GM23338 (cell line): ENCODE measurements at regions not wholly inside any gene's neighbourhood (a gene's known extent, or its start where the extent isn't known, plus 50 kb on each side); places are given as distances from the start of the nearest gene placed in this dataset.

Experiments used
- ATAC-seq: fragments of 200-7000 bp; cut with Tn5 transposase; 3 replicates; pipeline ENCODE4 v1.9.1; 2020
- DNase-seq: peaks from one replicate; pipeline ENCODE4 v3.0.0-alpha.2; 2015; ENCODE audit warnings: low spot score
- H2AFZ ChIP-seq: fragments of 200-600 bp; sonication (generic); 2 replicates; pipeline ENCODE4 v1.8.0; 2016; ENCODE audit warnings: antibody characterized with exemption, mild to moderate bottlenecking, moderate library complexity
- H3F3A ChIP-seq: fragments of 200-600 bp; sonication (generic); replicated peaks from 2 replicates; pipeline ENCODE4 v1.8.0; 2017; ENCODE audit warnings: antibody characterized with exemption, mixed run types, low read depth
- H3K27ac ChIP-seq: fragments of 200-600 bp; sonication (generic); 2 replicates; pipeline ENCODE4 v1.6.1; 2016; ENCODE audit warnings: low read depth
- H3K27me3 ChIP-seq: fragments of 200-600 bp; sonication (generic); 2 replicates; pipeline ENCODE4 v1.8.0; 2016; ENCODE audit warnings: mild to moderate bottlenecking, mixed run types, moderate library complexity; ENCODE audit not compliant: insufficient read depth
- H3K36me3 ChIP-seq: fragments of 200-600 bp; sonication (generic); 2 replicates; pipeline ENCODE4 v1.8.0; 2016; ENCODE audit warnings: mild to moderate bottlenecking; ENCODE audit not compliant: insufficient read depth
- H3K4me1 ChIP-seq: fragments of 200-600 bp; sonication (generic); 2 replicates; pipeline ENCODE4 v1.8.0; 2016; ENCODE audit warnings: mild to moderate bottlenecking, moderate library complexity; ENCODE audit not compliant: insufficient read depth
- H3K4me2 ChIP-seq: fragments of 200-600 bp; sonication (generic); 2 replicates; pipeline ENCODE4 v1.7.1; 2017; ENCODE audit warnings: mixed run types
- H3K4me3 ChIP-seq: fragments of 200-600 bp; sonication (generic); 2 replicates; pipeline ENCODE4 v1.6.1; 2016; ENCODE audit warnings: mixed run types
- H3K79me2 ChIP-seq: fragments of 200-600 bp; sonication (generic); replicated peaks from 2 replicates; pipeline ENCODE4 v1.8.0; 2017; ENCODE audit warnings: mild to moderate bottlenecking; ENCODE audit not compliant: insufficient read depth
- H3K9me2 ChIP-seq: fragments of 200-600 bp; sonication (generic); 2 replicates; pipeline ENCODE4 v1.8.0; 2017; ENCODE audit not compliant: insufficient read depth
- H4K20me1 ChIP-seq: fragments of 200-600 bp; sonication (generic); replicated peaks from 2 replicates; pipeline ENCODE4 v1.8.0; 2017; ENCODE audit warnings: mild to moderate bottlenecking; ENCODE audit not compliant: insufficient read depth
- H3K27ac Mint-ChIP-seq: 2 replicates; pipeline ENCODE4 v1.8.0; 2020; ENCODE audit warnings: inconsistent platforms, mild to moderate bottlenecking, moderate library complexity, mixed read lengths
- H3K27me3 Mint-ChIP-seq: 3 replicates; pipeline ENCODE4 v1.8.0; 2022; ENCODE audit warnings: low read depth, mild to moderate bottlenecking, moderate library complexity, mixed read lengths, inconsistent platforms; ENCODE audit not compliant: insufficient read depth, poor library complexity
- H3K36me3 Mint-ChIP-seq: 3 replicates; pipeline ENCODE4 v1.8.0; 2021; ENCODE audit warnings: low read depth, mild to moderate bottlenecking, inconsistent platforms, moderate library complexity, mixed read lengths
- H3K4me1 Mint-ChIP-seq: 3 replicates; pipeline ENCODE4 v1.8.0; 2020; ENCODE audit warnings: mild to moderate bottlenecking, inconsistent platforms, mixed read lengths
- H3K4me3 Mint-ChIP-seq: 3 replicates; pipeline ENCODE4 v1.8.0; 2021; ENCODE audit warnings: moderate library complexity, mild to moderate bottlenecking, inconsistent platforms, mixed read lengths
- H3K9me3 Mint-ChIP-seq: 3 replicates; pipeline ENCODE4 v1.8.0; 2020; ENCODE audit warnings: moderate library complexity, mild to moderate bottlenecking, inconsistent platforms, mixed read lengths
- CREB1 ChIP-seq: fragments of 250-450 bp; sonication (Bioruptor Pico); IDR thresholded peaks from 2 replicates; pipeline ENCODE4 v1.5.0; 2020; ENCODE audit warnings: low read depth, mild to moderate bottlenecking, moderate library complexity
- EZH2 ChIP-seq: fragments of 200-600 bp; sonication (generic); IDR thresholded peaks from one replicate; pipeline ENCODE4 v1.8.0; 2017; ENCODE audit warnings: antibody characterized with exemption, mild to moderate bottlenecking, low read depth; ENCODE audit not compliant: unreplicated experiment
- EZH2phosphoT487 ChIP-seq: fragments of 200-600 bp; sonication (generic); IDR thresholded peaks from one replicate; pipeline ENCODE4 v1.8.1; 2018; ENCODE audit warnings: antibody characterized with exemption; ENCODE audit not compliant: unreplicated experiment
- JUNB ChIP-seq: IDR thresholded peaks from one replicate; pipeline ENCODE4 v1.6.1; 2016; ENCODE audit warnings: antibody characterized with exemption; ENCODE audit not compliant: unreplicated experiment
- NANOG ChIP-seq: IDR thresholded peaks from 2 replicates; pipeline ENCODE4 v1.6.1; 2016; ENCODE audit warnings: antibody characterized with exemption, borderline replicate concordance
- POLR2AphosphoS5 ChIP-seq: IDR thresholded peaks from 2 replicates; pipeline ENCODE4 v1.6.1; 2016; ENCODE audit warnings: antibody characterized with exemption, low read depth
- STAT1 ChIP-seq: IDR thresholded peaks from one replicate; pipeline ENCODE4 v1.6.1; 2016; ENCODE audit warnings: antibody characterized with exemption; ENCODE audit not compliant: unreplicated experiment
- ZNF114 ChIP-seq: fragments of 250-450 bp; sonication (Bioruptor Pico); IDR thresholded peaks from 2 replicates; pipeline ENCODE4 v1.5.0; 2020; ENCODE audit warnings: mild to moderate bottlenecking, moderate library complexity
- ZNF331 ChIP-seq: fragments of 250-450 bp; sonication (Bioruptor Pico); IDR thresholded peaks from 2 replicates; pipeline ENCODE4 v1.5.0; 2020; ENCODE audit warnings: low read depth, mild to moderate bottlenecking, moderate library complexity
- TF ChIP-seq, protein P1 (sequence below), 2 experiments: fragments of 200-600 bp in 1 of 2; sonication (generic) in 1 of 2; conservative IDR thresholded peaks; 2 replicates each; pipeline versions ENCODE4 v1.5.1 to v1.6.1; 2016 to 2017; ENCODE audit warnings: antibody characterized with exemption in 2 of 2, low read depth in 2 of 2, mild to moderate bottlenecking in 2 of 2, moderate library complexity in 1 of 2
- TF ChIP-seq, protein P2 (sequence below): IDR thresholded peaks from 2 replicates; pipeline ENCODE4 v1.6.1; 2016; ENCODE audit warnings: antibody characterized with exemption
- TF ChIP-seq, protein P3 (sequence below): IDR thresholded peaks from one replicate; pipeline ENCODE4 v1.6.1; 2018; ENCODE audit warnings: antibody characterized with exemption; ENCODE audit not compliant: unreplicated experiment
- TF ChIP-seq, protein P4 (sequence below): fragments of 250-450 bp; sonication (Bioruptor Pico); IDR thresholded peaks from 2 replicates; pipeline ENCODE4 v1.5.0; 2020; ENCODE audit warnings: mild to moderate bottlenecking, moderate library complexity

DNA sequence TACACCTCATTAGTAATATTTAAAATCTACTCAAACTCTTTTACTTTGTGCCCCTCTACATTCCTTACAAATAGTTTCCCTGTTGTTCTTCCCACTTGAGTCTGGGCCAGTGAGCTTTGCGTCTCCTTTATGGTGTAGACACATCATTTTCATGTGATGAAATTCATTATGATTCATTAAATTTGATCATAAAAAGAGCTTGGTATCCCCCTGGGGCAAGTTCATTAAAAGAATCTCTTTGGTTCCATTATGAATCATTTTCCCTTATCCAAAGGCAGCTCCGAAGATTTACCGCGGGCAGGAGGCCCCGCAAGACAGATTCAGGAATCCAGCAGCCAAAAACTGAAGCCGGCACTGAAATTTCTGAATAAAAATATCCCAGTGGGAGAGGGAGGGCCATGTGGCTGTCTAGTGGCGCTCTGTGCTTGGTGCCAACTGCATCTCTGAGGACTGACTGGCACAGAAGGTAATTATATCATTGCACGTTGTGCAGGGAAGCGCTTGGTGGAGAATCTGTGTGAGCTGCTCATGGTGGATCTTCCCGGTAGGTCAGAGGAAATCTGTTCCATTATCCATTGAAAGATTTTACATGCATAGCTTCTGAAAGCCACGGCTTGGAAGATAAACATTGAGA is 151.4 kb upstream of the PITRM1 start:
- Mint-ChIP-seq H3K4me1 (no peaks in the 10 kb centered on the region), H3K36me3 (peaks cover 12% of the 10 kb centered on the region), H3K4me3 (no peak overlapping the region), H3K9me3 (peaks cover 20% of the 10 kb centered on the region), H3K27ac (no peak overlapping the region), H3K27me3 (peaks cover 5% of the 10 kb centered on the region)
- Histone ChIP-seq H3K4me1 (no peaks in the 10 kb centered on the region), H3K36me3 (no peaks in the 10 kb centered on the region), H2AFZ (no peak overlapping the region), H3F3A (no peaks in the 10 kb centered on the region), H3K79me2 (no peaks in the 10 kb centered on the region), H3K9me2 (no peaks in the 10 kb centered on the region), H3K27ac (no peak overlapping the region), H3K4me3 (no peak overlapping the region), H4K20me1 (no peaks in the 10 kb centered on the region), H3K27me3 (no peaks in the 10 kb centered on the region), H3K4me2 (no peak overlapping the region)
- TF ChIP-seq JUNB: no peak
- no peak for TF ChIP-seq EZH2phosphoT487
- no peak for TF ChIP-seq NANOG
- no peak for TF ChIP-seq ZNF114 (CRISPR knock-in tag)
- no peak for TF ChIP-seq POLR2AphosphoS5
- TF ChIP-seq, protein P1, sequence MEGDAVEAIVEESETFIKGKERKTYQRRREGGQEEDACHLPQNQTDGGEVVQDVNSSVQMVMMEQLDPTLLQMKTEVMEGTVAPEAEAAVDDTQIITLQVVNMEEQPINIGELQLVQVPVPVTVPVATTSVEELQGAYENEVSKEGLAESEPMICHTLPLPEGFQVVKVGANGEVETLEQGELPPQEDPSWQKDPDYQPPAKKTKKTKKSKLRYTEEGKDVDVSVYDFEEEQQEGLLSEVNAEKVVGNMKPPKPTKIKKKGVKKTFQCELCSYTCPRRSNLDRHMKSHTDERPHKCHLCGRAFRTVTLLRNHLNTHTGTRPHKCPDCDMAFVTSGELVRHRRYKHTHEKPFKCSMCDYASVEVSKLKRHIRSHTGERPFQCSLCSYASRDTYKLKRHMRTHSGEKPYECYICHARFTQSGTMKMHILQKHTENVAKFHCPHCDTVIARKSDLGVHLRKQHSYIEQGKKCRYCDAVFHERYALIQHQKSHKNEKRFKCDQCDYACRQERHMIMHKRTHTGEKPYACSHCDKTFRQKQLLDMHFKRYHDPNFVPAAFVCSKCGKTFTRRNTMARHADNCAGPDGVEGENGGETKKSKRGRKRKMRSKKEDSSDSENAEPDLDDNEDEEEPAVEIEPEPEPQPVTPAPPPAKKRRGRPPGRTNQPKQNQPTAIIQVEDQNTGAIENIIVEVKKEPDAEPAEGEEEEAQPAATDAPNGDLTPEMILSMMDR (conservative IDR thresholded peaks at IDR 0.05; ENCODE audit: low read depth in 2 of 2): no peak
- TF ChIP-seq STAT1: no peak
- TF ChIP-seq, protein P2, sequence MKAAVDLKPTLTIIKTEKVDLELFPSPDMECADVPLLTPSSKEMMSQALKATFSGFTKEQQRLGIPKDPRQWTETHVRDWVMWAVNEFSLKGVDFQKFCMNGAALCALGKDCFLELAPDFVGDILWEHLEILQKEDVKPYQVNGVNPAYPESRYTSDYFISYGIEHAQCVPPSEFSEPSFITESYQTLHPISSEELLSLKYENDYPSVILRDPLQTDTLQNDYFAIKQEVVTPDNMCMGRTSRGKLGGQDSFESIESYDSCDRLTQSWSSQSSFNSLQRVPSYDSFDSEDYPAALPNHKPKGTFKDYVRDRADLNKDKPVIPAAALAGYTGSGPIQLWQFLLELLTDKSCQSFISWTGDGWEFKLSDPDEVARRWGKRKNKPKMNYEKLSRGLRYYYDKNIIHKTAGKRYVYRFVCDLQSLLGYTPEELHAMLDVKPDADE: no peak
- TF ChIP-seq EZH2: no peak
- TF ChIP-seq ZNF331 (CRISPR knock-in tag): no peak
- TF ChIP-seq, protein P3, sequence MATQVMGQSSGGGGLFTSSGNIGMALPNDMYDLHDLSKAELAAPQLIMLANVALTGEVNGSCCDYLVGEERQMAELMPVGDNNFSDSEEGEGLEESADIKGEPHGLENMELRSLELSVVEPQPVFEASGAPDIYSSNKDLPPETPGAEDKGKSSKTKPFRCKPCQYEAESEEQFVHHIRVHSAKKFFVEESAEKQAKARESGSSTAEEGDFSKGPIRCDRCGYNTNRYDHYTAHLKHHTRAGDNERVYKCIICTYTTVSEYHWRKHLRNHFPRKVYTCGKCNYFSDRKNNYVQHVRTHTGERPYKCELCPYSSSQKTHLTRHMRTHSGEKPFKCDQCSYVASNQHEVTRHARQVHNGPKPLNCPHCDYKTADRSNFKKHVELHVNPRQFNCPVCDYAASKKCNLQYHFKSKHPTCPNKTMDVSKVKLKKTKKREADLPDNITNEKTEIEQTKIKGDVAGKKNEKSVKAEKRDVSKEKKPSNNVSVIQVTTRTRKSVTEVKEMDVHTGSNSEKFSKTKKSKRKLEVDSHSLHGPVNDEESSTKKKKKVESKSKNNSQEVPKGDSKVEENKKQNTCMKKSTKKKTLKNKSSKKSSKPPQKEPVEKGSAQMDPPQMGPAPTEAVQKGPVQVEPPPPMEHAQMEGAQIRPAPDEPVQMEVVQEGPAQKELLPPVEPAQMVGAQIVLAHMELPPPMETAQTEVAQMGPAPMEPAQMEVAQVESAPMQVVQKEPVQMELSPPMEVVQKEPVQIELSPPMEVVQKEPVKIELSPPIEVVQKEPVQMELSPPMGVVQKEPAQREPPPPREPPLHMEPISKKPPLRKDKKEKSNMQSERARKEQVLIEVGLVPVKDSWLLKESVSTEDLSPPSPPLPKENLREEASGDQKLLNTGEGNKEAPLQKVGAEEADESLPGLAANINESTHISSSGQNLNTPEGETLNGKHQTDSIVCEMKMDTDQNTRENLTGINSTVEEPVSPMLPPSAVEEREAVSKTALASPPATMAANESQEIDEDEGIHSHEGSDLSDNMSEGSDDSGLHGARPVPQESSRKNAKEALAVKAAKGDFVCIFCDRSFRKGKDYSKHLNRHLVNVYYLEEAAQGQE: no peak
- TF ChIP-seq, protein P4, sequence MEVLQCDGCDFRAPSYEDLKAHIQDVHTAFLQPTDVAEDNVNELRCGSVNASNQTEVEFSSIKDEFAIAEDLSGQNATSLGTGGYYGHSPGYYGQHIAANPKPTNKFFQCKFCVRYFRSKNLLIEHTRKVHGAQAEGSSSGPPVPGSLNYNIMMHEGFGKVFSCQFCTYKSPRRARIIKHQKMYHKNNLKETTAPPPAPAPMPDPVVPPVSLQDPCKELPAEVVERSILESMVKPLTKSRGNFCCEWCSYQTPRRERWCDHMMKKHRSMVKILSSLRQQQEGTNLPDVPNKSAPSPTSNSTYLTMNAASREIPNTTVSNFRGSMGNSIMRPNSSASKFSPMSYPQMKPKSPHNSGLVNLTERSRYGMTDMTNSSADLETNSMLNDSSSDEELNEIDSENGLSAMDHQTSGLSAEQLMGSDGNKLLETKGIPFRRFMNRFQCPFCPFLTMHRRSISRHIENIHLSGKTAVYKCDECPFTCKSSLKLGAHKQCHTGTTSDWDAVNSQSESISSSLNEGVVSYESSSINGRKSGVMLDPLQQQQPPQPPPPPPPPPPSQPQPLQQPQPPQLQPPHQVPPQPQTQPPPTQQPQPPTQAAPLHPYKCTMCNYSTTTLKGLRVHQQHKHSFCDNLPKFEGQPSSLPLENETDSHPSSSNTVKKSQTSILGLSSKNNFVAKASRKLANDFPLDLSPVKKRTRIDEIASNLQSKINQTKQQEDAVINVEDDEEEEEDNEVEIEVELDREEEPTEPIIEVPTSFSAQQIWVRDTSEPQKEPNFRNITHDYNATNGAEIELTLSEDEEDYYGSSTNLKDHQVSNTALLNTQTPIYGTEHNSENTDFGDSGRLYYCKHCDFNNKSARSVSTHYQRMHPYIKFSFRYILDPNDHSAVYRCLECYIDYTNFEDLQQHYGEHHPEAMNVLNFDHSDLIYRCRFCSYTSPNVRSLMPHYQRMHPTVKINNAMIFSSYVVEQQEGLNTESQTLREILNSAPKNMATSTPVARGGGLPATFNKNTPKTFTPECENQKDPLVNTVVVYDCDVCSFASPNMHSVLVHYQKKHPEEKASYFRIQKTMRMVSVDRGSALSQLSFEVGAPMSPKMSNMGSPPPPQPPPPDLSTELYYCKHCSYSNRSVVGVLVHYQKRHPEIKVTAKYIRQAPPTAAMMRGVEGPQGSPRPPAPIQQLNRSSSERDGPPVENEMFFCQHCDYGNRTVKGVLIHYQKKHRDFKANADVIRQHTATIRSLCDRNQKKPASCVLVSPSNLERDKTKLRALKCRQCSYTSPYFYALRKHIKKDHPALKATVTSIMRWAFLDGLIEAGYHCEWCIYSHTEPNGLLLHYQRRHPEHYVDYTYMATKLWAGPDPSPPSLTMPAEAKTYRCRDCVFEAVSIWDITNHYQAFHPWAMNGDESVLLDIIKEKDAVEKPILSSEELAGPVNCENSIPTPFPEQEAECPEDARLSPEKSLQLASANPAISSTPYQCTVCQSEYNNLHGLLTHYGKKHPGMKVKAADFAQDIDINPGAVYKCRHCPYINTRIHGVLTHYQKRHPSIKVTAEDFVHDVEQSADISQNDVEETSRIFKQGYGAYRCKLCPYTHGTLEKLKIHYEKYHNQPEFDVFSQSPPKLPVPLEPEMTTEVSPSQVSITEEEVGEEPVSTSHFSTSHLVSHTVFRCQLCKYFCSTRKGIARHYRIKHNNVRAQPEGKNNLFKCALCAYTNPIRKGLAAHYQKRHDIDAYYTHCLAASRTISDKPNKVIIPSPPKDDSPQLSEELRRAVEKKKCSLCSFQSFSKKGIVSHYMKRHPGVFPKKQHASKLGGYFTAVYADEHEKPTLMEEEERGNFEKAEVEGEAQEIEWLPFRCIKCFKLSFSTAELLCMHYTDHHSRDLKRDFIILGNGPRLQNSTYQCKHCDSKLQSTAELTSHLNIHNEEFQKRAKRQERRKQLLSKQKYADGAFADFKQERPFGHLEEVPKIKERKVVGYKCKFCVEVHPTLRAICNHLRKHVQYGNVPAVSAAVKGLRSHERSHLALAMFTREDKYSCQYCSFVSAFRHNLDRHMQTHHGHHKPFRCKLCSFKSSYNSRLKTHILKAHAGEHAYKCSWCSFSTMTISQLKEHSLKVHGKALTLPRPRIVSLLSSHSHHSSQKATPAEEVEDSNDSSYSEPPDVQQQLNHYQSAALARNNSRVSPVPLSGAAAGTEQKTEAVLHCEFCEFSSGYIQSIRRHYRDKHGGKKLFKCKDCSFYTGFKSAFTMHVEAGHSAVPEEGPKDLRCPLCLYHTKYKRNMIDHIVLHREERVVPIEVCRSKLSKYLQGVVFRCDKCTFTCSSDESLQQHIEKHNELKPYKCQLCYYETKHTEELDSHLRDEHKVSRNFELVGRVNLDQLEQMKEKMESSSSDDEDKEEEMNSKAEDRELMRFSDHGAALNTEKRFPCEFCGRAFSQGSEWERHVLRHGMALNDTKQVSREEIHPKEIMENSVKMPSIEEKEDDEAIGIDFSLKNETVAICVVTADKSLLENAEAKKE (CRISPR knock-in tag): no peak
- no peak for TF ChIP-seq CREB1 (CRISPR knock-in tag)
- no peak for DNase-seq
- no peak for ATAC-seq
